ENCODE measurements at regions not wholly inside any gene's neighbourhood (a gene's known extent, or its start where the extent isn't known, plus 50 kb on each side); places are given as distances from the start of the nearest gene placed in this dataset.
"Not testable (repeated sequence)": the region's sequence is repeated elsewhere in the genome, so short reads cannot be mapped to it uniquely, and the experiment has no call there.

- DNase-seq, result no peak
Measured at GRCh38 chr6:27531772-27532459, 59.0 kb upstream of the ZNF184 start.

- not testable (repeated sequence) for DNase-seq
Measured at GRCh38 chr6:27529796-27530195, 56.9 kb upstream of the ZNF184 start.

- no peak for DNase-seq
Measured at GRCh38 chr6:27528714-27529113, 55.8 kb upstream of the ZNF184 start.

Measured in GDM1 (cell line).